Stimulated activated CD4-positive, alpha-beta T cell treated with anti-CD3 and anti-CD28 coated beads, Interleukin-1b, Interleukin-23, amount 100 ng/mL, for 24 hours (primary cell): ENCODE measurements at regions not wholly inside any gene's neighbourhood (a gene's known extent, or its start where the extent isn't known, plus 50 kb on each side); places are given as distances from the start of the nearest gene placed in this dataset.

ENCODE experiments used
- DNase-seq, 4 experiments: peaks; one replicate each; pipeline ENCODE4 v3.0.0-alpha.2; 2020; ENCODE audit warnings: low read depth in 4 of 4, low spot score in 1 of 4

- DNase-seq, result no peak
Observed at GRCh38 chrX:39893417-39894338, 204.1 kb downstream of the BCOR start.

GRCh38 chrX:39894683-39895082 lies 203.1 kb downstream of the BCOR start:
- no peak for DNase-seq

- DNase-seq, result no peak
Observed at GRCh38 chrX:39895218-39896110, 202.3 kb downstream of the BCOR start.

DNA sequence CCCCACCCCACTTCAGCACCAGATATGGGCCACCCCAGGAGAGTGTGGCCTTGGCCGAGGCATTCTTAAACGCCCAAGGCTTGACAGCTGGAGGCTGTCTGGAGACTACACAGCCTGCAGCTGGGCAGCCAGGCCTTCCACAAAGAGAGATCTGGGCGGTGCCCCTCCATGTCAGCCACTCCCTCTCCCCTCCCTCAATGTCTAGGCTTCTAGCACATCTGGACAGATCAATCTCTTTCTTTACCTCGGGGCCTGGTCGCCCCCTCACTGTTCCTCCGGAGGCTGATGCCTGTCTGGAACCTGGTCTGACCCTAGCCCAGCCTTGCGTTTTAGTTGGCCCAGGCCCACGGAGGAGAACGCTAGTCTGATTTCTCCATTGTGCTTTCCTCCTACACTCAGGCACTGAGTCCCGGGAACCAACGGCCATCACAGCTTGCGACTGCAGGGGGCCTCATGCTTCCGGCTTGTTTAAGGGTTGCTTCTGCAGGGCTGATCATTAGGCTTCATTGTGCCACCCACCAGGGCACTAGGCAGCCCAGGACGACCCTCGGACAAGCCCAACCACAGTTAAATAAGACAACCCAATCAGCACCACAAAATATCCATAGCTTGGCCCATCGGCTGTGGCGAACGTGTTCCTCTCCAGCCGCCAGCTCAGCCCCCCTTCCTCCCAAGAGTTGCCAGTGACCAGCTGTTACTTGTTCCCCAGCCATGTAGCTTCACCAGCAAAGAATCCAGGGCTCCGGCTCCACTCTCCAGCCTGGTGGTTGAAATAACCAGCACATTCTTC lies 200.6 kb downstream of the BCOR start:
- no peak for DNase-seq

- DNase-seq, result no peak
Observed at GRCh38 chrX:39897741-39898097, 200.0 kb downstream of the BCOR start.

GRCh38 chrX:39898147-39898546 lies 199.6 kb downstream of the BCOR start:
- DNase-seq, result no peak

- no peak for DNase-seq
Observed at GRCh38 chrX:39899059-39899458, 198.7 kb downstream of the BCOR start.

GRCh38 chrX:39899856-39900776 lies 197.6 kb downstream of the BCOR start:
- no peak for DNase-seq

- DNase-seq, result no peak
Observed at GRCh38 chrX:39900777-39901170, 197.0 kb downstream of the BCOR start.

DNA sequence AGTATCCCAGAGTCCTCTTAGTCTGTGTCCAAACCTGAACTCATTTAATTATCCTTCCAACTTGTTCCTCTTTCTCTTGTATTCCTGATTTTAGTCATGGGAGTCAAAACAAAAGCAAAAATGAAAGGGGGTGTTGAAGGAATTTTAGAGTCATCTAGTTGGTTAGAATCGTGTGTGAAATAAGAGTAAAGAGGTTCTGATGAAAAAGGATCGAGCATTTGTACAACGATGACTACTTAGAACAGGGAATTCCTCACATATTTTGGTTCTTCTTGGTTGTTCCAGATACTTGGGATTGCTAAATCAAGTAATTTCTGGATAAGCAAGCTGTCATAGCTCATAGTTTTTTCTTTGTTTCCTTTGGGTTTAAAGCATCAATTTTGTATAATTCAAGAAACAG lies 194.4 kb downstream of the BCOR start:
- no peak for DNase-seq

DNA sequence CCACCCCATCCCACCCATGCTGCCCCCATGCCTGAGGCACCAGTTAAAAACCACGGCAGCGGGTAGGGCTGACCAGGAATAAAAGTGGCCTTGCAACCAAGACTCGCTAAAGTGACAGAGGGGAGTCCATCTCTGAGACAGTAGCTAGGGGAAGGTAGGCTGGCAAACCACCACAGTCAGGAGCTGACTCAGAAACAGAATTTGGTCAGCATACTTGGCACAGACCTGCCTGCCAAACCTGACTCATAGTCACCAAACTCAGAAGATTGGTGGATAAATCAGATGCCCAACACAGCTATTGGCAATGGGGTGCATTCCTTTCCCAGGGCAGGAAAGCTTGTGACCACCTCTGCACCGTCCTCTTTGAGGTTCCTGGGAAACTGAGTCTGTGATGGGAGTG lies 193.8 kb downstream of the BCOR start:
- DNase-seq, result no peak

DNA sequence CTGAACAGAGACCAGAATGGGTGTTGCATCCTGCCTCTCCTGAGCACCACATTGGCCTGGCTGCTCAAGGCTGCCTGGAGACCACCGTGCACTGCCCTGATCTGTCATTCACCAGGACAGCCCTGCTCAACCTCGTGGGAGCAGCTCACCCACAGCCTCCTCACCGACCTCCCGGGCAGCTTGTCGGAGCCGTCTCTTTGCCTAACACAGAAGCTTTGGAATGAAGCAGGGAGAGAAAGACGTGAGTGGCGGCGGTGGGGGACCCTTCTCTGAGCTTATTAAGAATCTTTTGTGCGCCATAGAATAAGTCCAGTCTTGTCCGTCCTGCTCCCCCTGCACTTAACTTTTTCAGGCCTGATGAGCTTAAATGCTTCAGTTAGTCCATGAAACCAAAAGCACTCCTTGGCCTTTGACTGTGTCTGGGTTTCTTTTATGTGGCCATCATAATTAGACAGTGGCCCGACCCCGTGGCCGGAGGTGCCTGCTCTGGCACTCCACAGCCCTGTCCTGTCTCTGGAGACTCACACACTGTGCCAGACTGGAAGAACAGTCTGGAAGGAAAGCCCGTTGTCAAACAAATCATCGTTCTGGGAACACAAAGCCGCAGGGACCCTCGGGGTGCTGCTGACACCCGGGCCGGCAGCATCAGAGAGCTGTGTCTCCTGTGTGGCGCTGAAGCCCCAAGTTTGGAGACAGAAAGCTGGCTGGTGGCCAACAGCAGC lies 192.8 kb downstream of the BCOR start:
- DNase-seq, result no peak

- no peak for DNase-seq
Observed at GRCh38 chrX:39905538-39905891, 192.2 kb downstream of the BCOR start.

GRCh38 chrX:39905946-39906345 lies 191.8 kb downstream of the BCOR start:
- DNase-seq, result no peak

- no peak for DNase-seq
Observed at GRCh38 chrX:39907964-39908661, 189.6 kb downstream of the BCOR start.

DNA sequence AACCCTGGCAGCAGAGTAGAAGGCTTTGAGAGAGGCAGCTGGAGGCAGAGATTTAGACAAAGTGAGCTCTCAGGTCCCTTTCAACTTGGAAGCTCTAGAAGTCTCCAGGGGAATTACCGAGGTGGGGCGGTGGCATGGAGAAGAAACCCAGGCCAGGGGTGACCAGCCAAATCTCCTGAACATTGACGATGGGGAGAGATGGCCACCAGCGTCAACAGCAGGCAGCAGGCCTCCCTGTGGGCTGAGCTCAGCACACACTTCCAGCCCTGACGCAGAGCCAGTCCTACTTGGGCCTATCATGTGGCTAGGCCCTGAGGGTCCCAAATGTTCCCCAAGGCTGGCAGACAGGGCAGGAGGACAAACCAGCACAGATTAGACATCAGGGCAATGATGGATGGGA lies 187.8 kb downstream of the BCOR start:
- DNase-seq, result no peak

GRCh38 chrX:39910651-39911050 lies 187.1 kb downstream of the BCOR start:
- no peak for DNase-seq

DNA sequence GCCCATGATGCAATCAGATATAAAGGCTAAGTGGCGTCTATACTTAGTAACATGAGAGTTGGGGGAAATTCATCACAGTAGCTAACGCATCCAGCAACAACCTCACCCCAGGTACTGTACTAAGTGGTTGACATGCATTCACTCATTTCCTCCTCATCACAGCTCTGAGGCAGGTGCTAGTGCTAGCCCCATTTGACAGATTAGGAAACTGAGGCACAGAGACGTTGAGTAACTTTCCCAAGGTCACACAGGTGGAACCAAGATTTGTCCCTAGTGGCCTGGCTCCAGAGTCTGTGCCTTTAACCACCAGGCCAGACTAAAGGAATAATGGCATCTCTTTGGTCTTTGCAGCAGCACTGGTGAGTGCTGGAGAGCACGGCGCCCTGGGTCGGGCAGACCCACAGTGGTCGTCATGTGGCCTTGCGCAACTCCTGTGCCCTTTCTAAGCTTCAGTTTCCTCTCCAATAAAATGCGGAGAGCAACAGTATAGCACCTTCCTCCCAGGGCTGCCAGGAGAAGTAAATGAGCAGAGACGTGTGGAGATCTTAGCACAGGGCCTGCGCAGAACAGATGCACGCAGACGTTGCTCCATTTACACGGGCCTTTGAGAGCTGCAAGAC lies 186.4 kb downstream of the BCOR start:
- no peak for DNase-seq

DNA sequence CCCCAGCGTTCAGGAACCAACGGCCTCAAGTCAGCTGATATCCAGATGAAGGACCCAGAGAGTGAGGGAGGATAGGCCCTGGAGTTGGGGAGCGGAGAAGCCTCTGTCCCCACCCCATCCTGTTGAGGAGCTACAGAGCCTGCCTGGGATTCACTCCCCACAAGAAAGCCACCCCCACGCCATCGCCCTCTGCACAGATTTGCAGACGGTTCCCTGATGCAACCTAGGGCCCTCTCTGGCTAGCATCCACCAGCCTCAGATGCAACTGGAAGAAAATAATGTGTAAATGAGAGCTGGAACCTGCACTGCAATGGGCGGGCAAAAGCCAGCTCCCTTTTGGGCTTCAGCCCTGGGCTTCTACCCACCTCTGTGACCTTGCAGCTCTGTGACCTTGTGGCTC lies 185.6 kb downstream of the BCOR start:
- DNase-seq, result no peak
